PC-3 (cell line): ENCODE measurements at regions not wholly inside any gene's neighbourhood (a gene's known extent, or its start where the extent isn't known, plus 50 kb on each side); places are given as distances from the start of the nearest gene placed in this dataset.

Experiments
- ATAC-seq: fragments of 200-7000 bp; cut with Tn5 transposase; 2 replicates; pipeline ENCODE4 v1.9.1; 2020; ENCODE audit warnings: mild to moderate bottlenecking, moderate library complexity
- BruUV-seq: library from RNA; stranded (reverse); fragments of 400-500 nt; replicated peaks from 2 replicates; lab custom pipeline; 2021; lab: Mats Ljungman, UMichigan
- CTCF ChIA-PET: fragments of 300-600 bp; sonication (Branson Sonifier 250); formaldehyde crosslinking; loops from one replicate; lab custom pipeline; 2022; ENCODE audit warnings: antibody characterized with exemption; lab: Charles Lee
- POLR2A ChIA-PET: fragments of 300-600 bp; sonication (Branson Sonifier 250); formaldehyde crosslinking; loops from one replicate; lab custom pipeline; 2022; ENCODE audit warnings: antibody characterized with exemption; ENCODE audit not compliant: unreplicated experiment; lab: Charles Lee
- DNase-seq: peaks from one replicate; pipeline ENCODE4 v3.0.0-alpha.2; 2015
- H2AFZ ChIP-seq: fragments of 300-600 bp; sonication (generic); 2 replicates; pipeline ENCODE4 v1.6.0; 2016; ENCODE audit warnings: antibody characterized with exemption, low read length
- H3F3A ChIP-seq: fragments of 300-600 bp; sonication (generic); one replicate; pipeline ENCODE4 v1.6.0; 2017; ENCODE audit warnings: antibody characterized with exemption, low read length, control low read depth, mild to moderate bottlenecking; ENCODE audit not compliant: unreplicated experiment
- H3K27ac ChIP-seq: fragments of 300-600 bp; sonication (generic); 2 replicates; pipeline ENCODE4 v1.5.1; 2016; ENCODE audit warnings: mild to moderate bottlenecking, low read length
- H3K27me3 ChIP-seq: fragments of 300-600 bp; sonication (generic); 2 replicates; pipeline ENCODE4 v1.6.1; 2016; ENCODE audit warnings: low read length, mixed read lengths
- H3K36me3 ChIP-seq: fragments of 300-600 bp; sonication (generic); 2 replicates; pipeline ENCODE4 v1.6.1; 2016; ENCODE audit warnings: low read depth, mixed run types, low read length, mixed read lengths
- H3K4me1 ChIP-seq: fragments of 300-600 bp; sonication (generic); 2 replicates; pipeline ENCODE4 v1.5.1; 2016; ENCODE audit warnings: low read length; ENCODE audit not compliant: insufficient read depth
- H3K4me2 ChIP-seq: fragments of 300-600 bp; sonication (generic); 2 replicates; pipeline ENCODE4 v1.6.0; 2016; ENCODE audit warnings: low read length
- H3K4me3 ChIP-seq: fragments of 300-600 bp; sonication (generic); 2 replicates; pipeline ENCODE4 v1.5.1; 2016; ENCODE audit warnings: mild to moderate bottlenecking, low read length, mixed read lengths
- H3K79me2 ChIP-seq: fragments of 300-600 bp; sonication (generic); 2 replicates; pipeline ENCODE4 v1.6.1; 2017; ENCODE audit warnings: low read length, mixed read lengths
- H3K9ac ChIP-seq: fragments of 300-600 bp; sonication (generic); 2 replicates; pipeline ENCODE4 v1.6.0; 2016; ENCODE audit warnings: mild to moderate bottlenecking, low read length
- H3K9me2 ChIP-seq: fragments of 300-600 bp; sonication (generic); replicated peaks from 2 replicates; pipeline ENCODE4 v1.6.1; 2016; ENCODE audit warnings: mixed run types, low read length, mixed read lengths
- H3K9me3 ChIP-seq: fragments of 300-600 bp; sonication (generic); 2 replicates; pipeline ENCODE4 v1.6.1; 2016; ENCODE audit warnings: low read length, mixed read lengths
- H4K20me1 ChIP-seq: fragments of 300-600 bp; sonication (generic); 2 replicates; pipeline ENCODE4 v1.6.1; 2016; ENCODE audit warnings: low read length, mixed read lengths
- CTCF ChIP-seq: fragments of 300-600 bp; sonication (generic); conservative IDR thresholded peaks from 2 replicates; pipeline ENCODE4 v1.5.1; 2017; ENCODE audit warnings: antibody characterized with exemption, low read depth, mild to moderate bottlenecking, low read length
- EZH2 ChIP-seq: fragments of 300-600 bp; sonication (generic); IDR thresholded peaks from one replicate; pipeline ENCODE4 v1.6.1; 2017; ENCODE audit warnings: antibody characterized with exemption, mild to moderate bottlenecking, low read length; ENCODE audit not compliant: unreplicated experiment
- EZH2phosphoT487 ChIP-seq: fragments of 300-600 bp; sonication (generic); IDR thresholded peaks from 2 replicates; pipeline ENCODE4 v1.6.1; 2018; ENCODE audit warnings: mild to moderate bottlenecking, antibody characterized with exemption, low read length, borderline replicate concordance
- intact Hi-C: fragments of 100-400 bp; cut with micrococcal nuclease; formaldehyde crosslinking; loops from 2 replicates; pipeline ENCODE4 v1.9.0; 2023

DNA sequence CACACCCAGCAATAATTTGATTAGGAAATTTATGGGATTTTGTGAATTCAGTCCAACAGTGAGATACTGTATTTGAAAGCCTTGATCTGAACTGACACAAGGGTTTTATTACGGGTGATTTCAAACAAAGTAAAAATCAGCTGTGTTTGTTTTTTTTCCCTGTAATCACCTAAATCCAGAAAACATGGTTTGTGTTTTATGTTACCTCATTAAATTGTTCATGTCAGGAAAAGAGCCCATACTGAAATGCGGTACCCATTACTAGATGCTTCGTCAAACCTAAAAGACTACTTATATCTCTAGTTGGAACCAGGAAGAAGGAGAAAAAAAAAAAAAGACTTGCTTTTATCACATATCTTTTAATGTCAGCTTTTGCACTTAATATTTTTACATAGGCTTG, 811.9 kb upstream of the RGS18 start:
- CTCF ChIA-PET = no interaction called here
- Histone ChIP-seq H3K4me2 (no peak overlapping the region), H2AFZ (no peak overlapping the region), H3K9ac (no peak overlapping the region), H3K4me3 (no peak overlapping the region), H3K36me3 (no peaks in the 10 kb centered on the region), H3K27ac (no peak overlapping the region), H3K9me2 (no peaks in the 10 kb centered on the region), H3K27me3 (no peaks in the 10 kb centered on the region), H3K79me2 (no peaks in the 10 kb centered on the region), H3F3A (no peaks in the 10 kb centered on the region), H3K4me1 (no peaks in the 10 kb centered on the region), H3K9me3 (no peaks in the 10 kb centered on the region), H4K20me1 (no peaks in the 10 kb centered on the region)
- intact Hi-C loops = no loop called here
- BruUV-seq = no TSS peak
- DNase-seq = no peak
- ATAC-seq = no peak
- TF ChIP-seq CTCF (no peak), EZH2 (no peak), EZH2phosphoT487 (no peak)
- POLR2A ChIA-PET = no interaction called here

DNA sequence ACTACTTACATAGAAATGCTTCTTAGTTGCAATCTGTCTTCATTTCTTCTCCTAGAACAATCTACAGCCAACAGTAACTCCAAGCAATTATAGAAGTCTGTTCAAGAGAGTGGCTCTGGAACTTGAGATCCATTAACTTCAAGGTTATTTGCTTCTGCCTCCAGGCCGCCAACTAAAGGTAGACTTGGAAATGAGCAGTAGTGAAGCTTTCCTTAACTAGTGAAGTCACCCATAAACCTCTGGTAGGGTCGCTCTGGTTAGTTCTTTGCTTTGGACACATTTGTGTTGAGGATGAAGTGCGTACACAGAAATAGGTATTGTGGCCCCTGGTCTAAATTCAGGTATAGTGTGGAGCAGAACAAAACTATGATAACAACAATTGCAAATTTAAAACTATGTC, 809.9 kb upstream of the RGS18 start:
- no peak overlapping the region for H3K27ac ChIP-seq
- CTCF ChIA-PET = no interaction called here
- ATAC-seq = no peak

More for the DNA sequence above, 809.9 kb upstream of the RGS18 start:
- Histone ChIP-seq H3F3A (no peaks in the 10 kb centered on the region), H2AFZ (no peak overlapping the region), H3K9ac (no peak overlapping the region), H3K9me3 (no peaks in the 10 kb centered on the region), H3K36me3 (no peaks in the 10 kb centered on the region), H4K20me1 (no peaks in the 10 kb centered on the region), H3K9me2 (no peaks in the 10 kb centered on the region), H3K4me3 (no peak overlapping the region), H3K4me2 (no peak overlapping the region), H3K4me1 (no peaks in the 10 kb centered on the region), H3K79me2 (no peaks in the 10 kb centered on the region), H3K27me3 (no peaks in the 10 kb centered on the region)
- intact Hi-C loops = no loop called here
- POLR2A ChIA-PET = no interaction called here
- DNase-seq = no peak
- no TSS peak for BruUV-seq
- no peak for TF ChIP-seq EZH2
- no peak for TF ChIP-seq EZH2phosphoT487
- no peak for TF ChIP-seq CTCF
